HL-60/S4 treated with retinoic acid at 250 ng/mL for 4 days and 3 days (cell line): ENCODE measurements at regions not wholly inside any gene's neighbourhood (a gene's known extent, or its start where the extent isn't known, plus 50 kb on each side); places are given as distances from the start of the nearest gene placed in this dataset.

Source experiments
- in situ Hi-C: fragments of 300-500 bp; cut with MboI; formaldehyde crosslinking; loops from 2 replicates; pipeline ENCODE4 v1.7.0; 2022; ENCODE audit warnings: low sequenced_read_pairs

GRCh38 chr1:56395776-56396175 lies 183.6 kb downstream of the PLPP3 start:
- in situ Hi-C loops = no loop called here

- in situ Hi-C loops = no loop called here
Measured at GRCh38 chr1:56394298-56394697, 185.1 kb downstream of the PLPP3 start.

GRCh38 chr1:56390934-56391731 lies 188.2 kb downstream of the PLPP3 start:
- in situ Hi-C loops = no loop called here

- in situ Hi-C loops = no loop called here
Measured at GRCh38 chr1:56390232-56390867, 189.0 kb downstream of the PLPP3 start.

- in situ Hi-C loops = no loop called here
Measured at GRCh38 chr1:56389813-56390212, 189.6 kb downstream of the PLPP3 start.

GRCh38 chr1:56387071-56387740 lies 192.2 kb downstream of the PLPP3 start:
- in situ Hi-C loops = no loop called here

GRCh38 chr1:56385314-56385713 lies 194.0 kb downstream of the PLPP3 start:
- in situ Hi-C loops = no loop called here

- in situ Hi-C loops = no loop called here
Measured at GRCh38 chr1:56382929-56383328, 196.4 kb downstream of the PLPP3 start.

- in situ Hi-C loops = no loop called here
Measured at GRCh38 chr1:56380531-56380930, 198.8 kb downstream of the PLPP3 start.

- in situ Hi-C loops = no loop called here
Measured at GRCh38 chr1:56378341-56379070, 200.9 kb downstream of the PLPP3 start.

GRCh38 chr1:56377431-56377830 lies 201.9 kb downstream of the PLPP3 start:
- in situ Hi-C loops = no loop called here

GRCh38 chr1:56376188-56376984 lies 203.0 kb downstream of the PLPP3 start:
- in situ Hi-C loops = no loop called here

GRCh38 chr1:56375326-56375804 lies 204.0 kb downstream of the PLPP3 start:
- in situ Hi-C loops = no loop called here

- in situ Hi-C loops = no loop called here
Measured at GRCh38 chr1:56374026-56374974, 205.1 kb downstream of the PLPP3 start.

GRCh38 chr1:56370513-56370912 lies 208.8 kb downstream of the PLPP3 start:
- in situ Hi-C loops = no loop called here

GRCh38 chr1:56363007-56363770 lies 216.2 kb downstream of the PLPP3 start:
- in situ Hi-C loops = no loop called here

GRCh38 chr1:56360021-56360420 lies 219.3 kb downstream of the PLPP3 start:
- in situ Hi-C loops = no loop called here

- in situ Hi-C loops = no loop called here
Measured at GRCh38 chr1:56359056-56359455, 220.3 kb downstream of the PLPP3 start.
